SU-DHL-6 (cell line): ENCODE measurements at regions not wholly inside any gene's neighbourhood (a gene's known extent, or its start where the extent isn't known, plus 50 kb on each side); places are given as distances from the start of the nearest gene placed in this dataset.
"Not testable (repeated sequence)": the region's sequence is repeated elsewhere in the genome, so short reads cannot be mapped to it uniquely, and the experiment has no call there.

ENCODE experiments used
- H2AFZ ChIP-seq: fragments of 200-600 bp; sonication (generic); 2 replicates; pipeline ENCODE4 v1.6.1; 2014; ENCODE audit warnings: low read depth, mild to moderate bottlenecking, moderate library complexity, mixed read lengths, antibody characterized with exemption, low read length; ENCODE audit not compliant: severe bottlenecking
- H3F3A ChIP-seq: fragments of 200-600 bp; shearing (Covaris generic); 2 replicates; pipeline ENCODE4 v1.6.0; 2016; ENCODE audit warnings: antibody characterized with exemption, mild to moderate bottlenecking; ENCODE audit not compliant: insufficient read depth
- H3K27ac ChIP-seq: fragments of 200-600 bp; sonication (generic); 2 replicates; pipeline ENCODE4 v1.5.1; 2016; ENCODE audit warnings: low read depth, mild to moderate bottlenecking, low read length, moderate library complexity, mixed read lengths
- H3K27me3 ChIP-seq: fragments of 200-600 bp; sonication (generic), shearing (Covaris generic); 2 replicates; pipeline ENCODE4 v1.6.0; 2014; ENCODE audit warnings: mild to moderate bottlenecking, low read length
- H3K36me3 ChIP-seq: fragments of 200-600 bp; sonication (generic); 2 replicates; pipeline ENCODE4 v1.6.1; 2014; ENCODE audit warnings: mild to moderate bottlenecking, low read length, mixed read lengths
- H3K4me2 ChIP-seq: fragments of 300-600, 200-600 bp; shearing (Covaris generic), sonication (generic); 2 replicates; pipeline ENCODE4 v1.6.0; 2014; ENCODE audit warnings: low read length, low read depth, mild to moderate bottlenecking; ENCODE audit not compliant: poor library complexity, severe bottlenecking
- H3K4me3 ChIP-seq: fragments of 200-600 bp; sonication (generic); 2 replicates; pipeline ENCODE4 v1.5.1; 2014; ENCODE audit warnings: antibody characterized with exemption, low read length, mild to moderate bottlenecking, mixed read lengths; ENCODE audit not compliant: insufficient read depth, poor library complexity, severe bottlenecking
- H3K79me2 ChIP-seq: fragments of 200-600 bp; sonication (generic); 2 replicates; pipeline ENCODE4 v1.6.1; 2014; ENCODE audit warnings: mild to moderate bottlenecking, low read length, moderate library complexity; ENCODE audit not compliant: insufficient read depth
- H3K9ac ChIP-seq: fragments of 200-600 bp; sonication (generic); 2 replicates; pipeline ENCODE4 v1.7.0; 2014; ENCODE audit warnings: mild to moderate bottlenecking, low read length
- H3K9me2 ChIP-seq: fragments of 200-600 bp; sonication (generic); replicated peaks from 2 replicates; pipeline ENCODE4 v1.6.1; 2014; ENCODE audit warnings: low read length; ENCODE audit not compliant: insufficient read depth
- H3K9me3 ChIP-seq: fragments of 200-600 bp; sonication (generic); 2 replicates; pipeline ENCODE4 v1.6.1; 2014; ENCODE audit warnings: low read length, mixed read lengths; ENCODE audit not compliant: insufficient read depth
- H4K20me1 ChIP-seq: fragments of 200-600 bp; sonication (generic); 2 replicates; pipeline ENCODE4 v1.6.1; 2014; ENCODE audit warnings: low read depth, mild to moderate bottlenecking, antibody characterized with exemption, low read length, moderate library complexity, mixed read lengths
- CTCF ChIP-seq: fragments of 200-600 bp; sonication (generic); IDR thresholded peaks from one replicate; pipeline ENCODE4 v1.5.1; 2017; ENCODE audit warnings: antibody characterized with exemption, mild to moderate bottlenecking, low read length, moderate library complexity; ENCODE audit not compliant: insufficient read depth, poor library complexity, severe bottlenecking
- EZH2phosphoT487 ChIP-seq: fragments of 200-600 bp; sonication (generic), shearing (Covaris generic); conservative IDR thresholded peaks from 2 replicates; pipeline ENCODE4 v1.6.1; 2018; ENCODE audit warnings: mild to moderate bottlenecking, antibody characterized with exemption, low read length, moderate library complexity, mixed read lengths

GRCh38 chr2:6143812-6144211, 451.6 kb downstream of the SOX11 start:
- Histone ChIP-seq H3K9ac (no peak overlapping the region), H3K27me3 (no peaks in the 10 kb centered on the region), H3K27ac (no peak overlapping the region), H3K4me3 (no peak overlapping the region), H3K9me3 (peaks cover 6% of the 10 kb centered on the region; the same call in 1 of the 2 replicates), H4K20me1 (no peaks in the 10 kb centered on the region), H2AFZ (no peak overlapping the region), H3K79me2 (no peaks in the 10 kb centered on the region), H3F3A (no peaks in the 10 kb centered on the region), H3K36me3 (0 out of 2 replicates have a peak, but pooled peaks cover 5% of the 10 kb centered on the region), H3K9me2 (no peaks in the 10 kb centered on the region), H3K4me2 (no peak overlapping the region)
- no peak for TF ChIP-seq EZH2phosphoT487
- no peak for TF ChIP-seq CTCF

DNA sequence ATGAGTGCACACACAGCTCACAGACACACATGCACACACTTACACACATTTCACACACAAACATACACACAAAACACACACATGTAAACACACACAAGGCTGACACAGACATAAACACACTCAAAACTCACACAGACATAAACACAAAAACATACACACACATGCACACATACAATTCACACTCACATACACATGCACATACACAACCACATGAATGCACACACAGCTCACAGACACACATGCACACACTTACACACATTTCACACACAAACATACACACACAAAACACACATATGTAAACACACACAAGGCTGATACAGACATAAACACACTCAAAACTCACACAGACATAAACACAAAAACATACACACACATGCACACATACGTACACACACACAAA, 455.0 kb downstream of the SOX11 start:
- not testable (repeated sequence) for H4K20me1 ChIP-seq, H3K9ac ChIP-seq, H3F3A ChIP-seq, H3K79me2 ChIP-seq, H3K36me3 ChIP-seq, H3K27ac ChIP-seq, H3K4me3 ChIP-seq, H3K9me3 ChIP-seq, H3K4me2 ChIP-seq, H2AFZ ChIP-seq, H3K27me3 ChIP-seq, H3K9me2 ChIP-seq

- Histone ChIP-seq H3K27me3 (no peaks in the 10 kb centered on the region), H2AFZ (no peak overlapping the region), H3K27ac (no peak overlapping the region), H3K79me2 (no peaks in the 10 kb centered on the region), H3F3A (no peaks in the 10 kb centered on the region), H3K9me3 (peaks cover 2% of the 10 kb centered on the region; the same call in 1 of the 2 replicates), H3K4me2 (no peak overlapping the region), H3K36me3 (no peaks in the 10 kb centered on the region), H3K9me2 (no peaks in the 10 kb centered on the region), H4K20me1 (no peaks in the 10 kb centered on the region), H3K4me3 (no peak overlapping the region), H3K9ac (no peak overlapping the region)
- TF ChIP-seq CTCF (no peak), EZH2phosphoT487 (no peak)
Observed at GRCh38 chr2:6148882-6149281, 456.7 kb downstream of the SOX11 start.

- no peaks in the 10 kb centered on the region for H3K36me3 ChIP-seq
- H3K4me3 ChIP-seq: no peak overlapping the region
- H3K27me3 ChIP-seq: no peaks in the 10 kb centered on the region
- no peaks in the 10 kb centered on the region for H3K9me2 ChIP-seq
- TF ChIP-seq CTCF: no peak
- TF ChIP-seq EZH2phosphoT487: no peak
- H3K9ac ChIP-seq: no peak overlapping the region
- H3K9me3 ChIP-seq: no peaks in the 10 kb centered on the region
- H3F3A ChIP-seq: no peaks in the 10 kb centered on the region
- H2AFZ ChIP-seq: peak overlapping the region; percentile 46
- H4K20me1 ChIP-seq: no peaks in the 10 kb centered on the region
- no peak overlapping the region for H3K4me2 ChIP-seq
- no peak overlapping the region for H3K27ac ChIP-seq
- no peaks in the 10 kb centered on the region for H3K79me2 ChIP-seq
Observed at GRCh38 chr2:6159606-6160005, 467.4 kb downstream of the SOX11 start.
